ENCODE measurements at regions not wholly inside any gene's neighbourhood (a gene's known extent, or its start where the extent isn't known, plus 50 kb on each side); places are given as distances from the start of the nearest gene placed in this dataset.

GRCh38 chr5:3526551-3527185 is 69.0 kb upstream of the IRX1 start:
- in situ Hi-C loops (cut with MboI), result no loop called here
- WGBS (ENCODE audit: insufficient coverage, low coverage, missing lambda C conversion rate), result 0% methylated on average over 4 of the region's 4 CpGs
- no peak overlapping the region for H2AFZ ChIP-seq (ENCODE audit: low read depth, low read length)
- H3K4me2 ChIP-seq (ENCODE audit: insufficient read depth, low read length), result no peak overlapping the region
- H3K9ac ChIP-seq (ENCODE audit: insufficient read depth in 1 of 2, low read depth in 2 of 2, low read length in 2 of 2), result no peak overlapping the region
- TF ChIP-seq RB1 (IDR thresholded peaks at IDR 0.05; ENCODE audit: low read depth), result no peak
- TF ChIP-seq ZNF134 (CRISPR knock-in tag; conservative IDR thresholded peaks at IDR 0.05), result no peak
- no peak for TF ChIP-seq SRSF7 (optimal IDR thresholded peaks at IDR 0.05; ENCODE audit: low read depth, low read length)
- TF ChIP-seq, protein P1, sequence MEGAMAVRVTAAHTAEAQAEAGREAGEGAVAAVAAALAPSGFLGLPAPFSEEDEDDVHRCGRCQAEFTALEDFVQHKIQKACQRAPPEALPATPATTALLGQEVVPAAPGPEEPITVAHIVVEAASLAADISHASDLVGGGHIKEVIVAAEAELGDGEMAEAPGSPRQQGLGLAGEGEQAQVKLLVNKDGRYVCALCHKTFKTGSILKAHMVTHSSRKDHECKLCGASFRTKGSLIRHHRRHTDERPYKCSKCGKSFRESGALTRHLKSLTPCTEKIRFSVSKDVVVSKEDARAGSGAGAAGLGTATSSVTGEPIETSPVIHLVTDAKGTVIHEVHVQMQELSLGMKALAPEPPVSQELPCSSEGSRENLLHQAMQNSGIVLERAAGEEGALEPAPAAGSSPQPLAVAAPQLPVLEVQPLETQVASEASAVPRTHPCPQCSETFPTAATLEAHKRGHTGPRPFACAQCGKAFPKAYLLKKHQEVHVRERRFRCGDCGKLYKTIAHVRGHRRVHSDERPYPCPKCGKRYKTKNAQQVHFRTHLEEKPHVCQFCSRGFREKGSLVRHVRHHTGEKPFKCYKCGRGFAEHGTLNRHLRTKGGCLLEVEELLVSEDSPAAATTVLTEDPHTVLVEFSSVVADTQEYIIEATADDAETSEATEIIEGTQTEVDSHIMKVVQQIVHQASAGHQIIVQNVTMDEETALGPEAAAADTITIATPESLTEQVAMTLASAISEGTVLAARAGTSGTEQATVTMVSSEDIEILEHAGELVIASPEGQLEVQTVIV (CRISPR knock-in tag; IDR thresholded peaks at IDR 0.05; ENCODE audit: borderline replicate concordance), result no peak
- TF ChIP-seq, protein P2, sequence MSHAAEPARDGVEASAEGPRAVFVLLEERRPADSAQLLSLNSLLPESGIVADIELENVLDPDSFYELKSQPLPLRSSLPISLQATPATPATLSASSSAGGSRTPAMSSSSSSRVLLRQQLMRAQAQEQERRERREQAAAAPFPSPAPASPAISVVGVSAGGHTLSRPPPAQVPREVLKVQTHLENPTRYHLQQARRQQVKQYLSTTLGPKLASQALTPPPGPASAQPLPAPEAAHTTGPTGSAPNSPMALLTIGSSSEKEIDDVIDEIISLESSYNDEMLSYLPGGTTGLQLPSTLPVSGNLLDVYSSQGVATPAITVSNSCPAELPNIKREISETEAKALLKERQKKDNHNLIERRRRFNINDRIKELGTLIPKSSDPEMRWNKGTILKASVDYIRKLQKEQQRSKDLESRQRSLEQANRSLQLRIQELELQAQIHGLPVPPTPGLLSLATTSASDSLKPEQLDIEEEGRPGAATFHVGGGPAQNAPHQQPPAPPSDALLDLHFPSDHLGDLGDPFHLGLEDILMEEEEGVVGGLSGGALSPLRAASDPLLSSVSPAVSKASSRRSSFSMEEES (CRISPR knock-in tag; IDR thresholded peaks at IDR 0.05), result no peak
- no peak for TF ChIP-seq ZNF175 (CRISPR knock-in tag; IDR thresholded peaks at IDR 0.05; ENCODE audit: low read depth)
- TF ChIP-seq ARNT (IDR thresholded peaks at IDR 0.05), result no peak
- H4K20me1 ChIP-seq (replicated peaks; ENCODE audit: control insufficient read depth, insufficient read depth, low read length), result no peaks in the 10 kb centered on the region
- no peaks in the 10 kb centered on the region for H3K36me3 ChIP-seq (ENCODE audit: control insufficient read depth, insufficient read depth, low read length)
- CTCF ChIA-PET (ENCODE audit: low intra/inter-chr PET ratio), result no interaction called here
- no peaks in the 10 kb centered on the region for H3K4me1 ChIP-seq (replicated peaks in 1 of 2; ENCODE audit: control insufficient read depth in 2 of 2, insufficient read depth in 2 of 2, low read length in 2 of 2)
- no peaks in the 10 kb centered on the region for H3K79me2 ChIP-seq (ENCODE audit: control insufficient read depth, insufficient read depth, low read length)
- POLR2A ChIA-PET, result interaction anchor here (0.6 kb wide), 1 partner anchor 1049 kb away, joined by 3 read pairs; no protein-coding TSS in a partner anchor
- no peaks in the 10 kb centered on the region for H3K9me3 ChIP-seq (replicated peaks; ENCODE audit: control insufficient read depth, insufficient read depth, low read depth, low read length)
- intact Hi-C loops (cut with micrococcal nuclease), result no loop called here
- no TSS peak for BruUV-seq (replicated peaks)
- no peak for FAIRE-seq
- H3K27ac ChIP-seq (ENCODE audit: extremely low read depth, low read depth, low read length), result no peak overlapping the region
- ATAC-seq, result no peak
- H3K9me1 ChIP-seq (ENCODE audit: control insufficient read depth, insufficient read depth, low read length), result no peaks in the 10 kb centered on the region
- no peak overlapping the region for H3K4me3 ChIP-seq
- no peak for DNase-seq (ENCODE audit: extremely low read depth in 1 of 4, low spot score in 3 of 4)
- no peaks in the 10 kb centered on the region for H3K27me3 ChIP-seq (ENCODE audit: control insufficient read depth in 2 of 2, insufficient read depth in 2 of 2, low read length in 2 of 2)
